Breast epithelium (tissue), 3 donors: ENCODE measurements at regions not wholly inside any gene's neighbourhood (a gene's known extent, or its start where the extent isn't known, plus 50 kb on each side); places are given as distances from the start of the nearest gene placed in this dataset.

ENCODE experiments used
- CTCF ChIP-seq, 3 donors: fragments of 450-650 bp; IDR thresholded peaks; one replicate each; pipeline ENCODE4 v1.5.1; 2016 to 2017; ENCODE audit warnings: antibody characterized with exemption in 3 of 3, mild to moderate bottlenecking in 3 of 3, moderate library complexity in 3 of 3
- POLR2A ChIP-seq: fragments of 450-650 bp; IDR thresholded peaks from one replicate; pipeline ENCODE4 v1.6.1; 2016; ENCODE audit warnings: antibody characterized with exemption, mild to moderate bottlenecking, moderate library complexity

GRCh38 chr11:57085611-57086010 is 96.1 kb upstream of the LRRC55 start:
- no peak for TF ChIP-seq POLR2A
- no peak for TF ChIP-seq CTCF (IDR thresholded peaks at IDR 0.05)
